HG03442 (cell line): ENCODE measurements at regions not wholly inside any gene's neighbourhood (a gene's known extent, or its start where the extent isn't known, plus 50 kb on each side); places are given as distances from the start of the nearest gene placed in this dataset.

Experiments used
- ATAC-seq: cut with Tn5 transposase; IDR thresholded peaks from one replicate; pipeline ENCODE4 v1.9.1; 2021; ENCODE audit warnings: mild to moderate bottlenecking, moderate library complexity; ENCODE audit not compliant: unreplicated experiment

GRCh38 chr5:56466136-56466816 lies 233.1 kb upstream of the ANKRD55 start:
- ATAC-seq, result no peak

DNA sequence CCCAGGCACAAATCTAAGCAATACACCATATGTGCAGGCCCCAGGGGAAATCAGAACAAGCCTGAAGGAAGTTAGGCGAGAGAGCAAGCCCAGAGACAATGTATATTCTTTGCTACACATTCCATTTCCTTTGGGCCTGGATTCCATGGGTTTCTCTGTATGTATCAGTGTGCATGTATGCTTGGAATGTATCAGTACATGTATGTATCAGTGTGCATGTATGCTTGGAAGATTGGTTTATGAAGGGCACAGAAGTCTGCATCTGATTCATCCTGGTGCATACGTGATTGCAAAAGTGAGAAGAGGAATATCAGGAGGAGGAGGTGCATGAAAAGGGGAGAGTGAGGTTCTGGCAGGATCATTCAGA lies 232.6 kb upstream of the ANKRD55 start:
- ATAC-seq, result no peak

GRCh38 chr5:56464935-56465768 lies 232.0 kb upstream of the ANKRD55 start:
- ATAC-seq, result no peak

GRCh38 chr5:56463944-56464571 lies 230.9 kb upstream of the ANKRD55 start:
- no peak for ATAC-seq

DNA sequence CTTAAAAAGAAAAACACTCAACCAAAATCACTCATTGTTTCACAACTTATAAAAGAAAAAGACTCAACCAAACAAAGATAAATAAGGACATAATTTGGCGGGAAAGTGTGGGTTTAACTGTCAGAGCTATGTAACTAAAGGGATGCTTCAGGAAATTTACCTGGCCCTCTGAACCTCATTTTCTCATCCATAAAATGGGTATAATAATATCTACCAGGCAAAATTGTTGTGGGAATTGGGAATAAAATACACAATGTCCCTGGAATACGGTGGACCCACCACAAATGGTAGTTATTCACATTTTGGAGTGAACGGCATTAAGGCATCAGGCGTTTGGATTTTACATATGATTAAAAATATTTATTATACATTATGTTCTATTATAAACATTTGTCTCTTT lies 228.5 kb upstream of the ANKRD55 start:
- ATAC-seq, result no peak

DNA sequence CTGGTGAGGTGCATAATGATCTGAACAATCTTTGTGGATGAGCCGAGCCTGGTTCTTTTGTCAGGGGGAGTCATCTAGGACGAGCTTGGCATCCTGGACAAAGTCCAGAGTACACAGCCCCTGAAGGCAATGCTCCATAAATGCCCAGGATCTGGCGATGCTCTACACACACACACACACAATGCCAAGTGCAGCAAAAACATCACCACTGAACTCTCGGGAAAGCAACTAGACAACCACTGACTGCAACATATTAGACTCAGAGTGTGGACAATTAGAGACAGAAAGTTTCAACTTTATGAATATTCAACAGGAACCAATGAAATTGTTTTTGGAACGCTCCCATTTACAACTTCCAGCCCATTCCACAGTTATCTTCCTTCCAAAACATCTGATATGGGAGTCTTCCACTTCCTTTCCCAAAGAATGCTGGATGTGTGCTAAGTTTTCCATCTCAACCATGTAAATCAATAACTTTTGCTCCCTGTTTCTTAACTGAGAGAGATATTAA lies 227.6 kb upstream of the ANKRD55 start:
- ATAC-seq, result no peak

DNA sequence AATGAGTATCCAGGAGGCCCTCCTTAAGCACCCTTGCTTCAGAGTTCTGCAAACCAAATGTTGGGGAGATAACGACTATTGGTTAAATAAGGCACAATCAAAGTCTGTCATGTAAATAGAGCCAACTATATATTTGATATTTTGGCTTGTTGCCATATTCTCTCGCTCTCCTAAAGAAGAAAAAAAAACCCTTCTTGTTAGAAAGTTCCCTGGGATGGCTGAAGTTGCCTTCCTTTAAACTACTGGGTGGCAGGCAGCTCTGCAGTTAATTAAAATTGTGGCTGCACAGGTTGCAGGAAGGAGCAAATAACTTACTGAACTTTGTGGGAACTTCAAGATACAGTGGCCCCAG lies 227.0 kb upstream of the ANKRD55 start:
- ATAC-seq, result no peak

DNA sequence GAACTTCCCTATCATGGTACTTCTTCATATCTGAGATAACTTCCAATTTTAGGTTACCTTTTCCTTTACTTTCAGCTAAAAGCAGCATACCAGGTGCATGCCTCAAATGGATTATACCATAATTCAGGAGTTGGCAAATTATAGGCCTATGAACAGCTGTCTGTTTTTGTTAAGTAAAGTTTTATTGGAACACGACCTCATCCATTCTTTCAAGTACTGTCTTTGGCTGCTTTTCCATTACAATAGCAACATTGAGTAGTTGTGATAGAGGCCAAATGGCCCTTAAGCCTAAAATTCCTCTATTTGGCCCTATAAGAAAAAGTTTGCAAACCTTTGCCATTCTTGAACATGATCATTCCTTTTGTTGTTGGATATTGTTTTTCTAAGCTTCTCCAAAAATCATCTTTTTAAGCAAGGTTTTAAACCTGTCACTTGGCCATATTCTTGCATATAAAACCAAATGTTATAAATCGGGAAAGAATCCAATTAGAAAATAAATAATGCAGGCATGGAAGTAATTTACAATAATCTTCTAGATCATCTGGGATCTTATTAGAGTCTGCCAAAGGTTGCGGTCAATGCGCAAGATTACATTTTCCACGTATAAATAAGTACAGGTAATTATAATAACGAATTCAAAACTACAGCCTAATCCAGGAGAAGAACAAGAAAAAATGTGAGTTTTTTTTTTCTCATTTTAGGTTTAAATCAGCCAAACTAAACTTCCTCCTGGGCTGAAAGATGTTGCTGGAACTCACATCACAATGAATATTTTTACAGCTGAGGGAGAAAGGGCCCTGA lies 226.5 kb upstream of the ANKRD55 start:
- no peak for ATAC-seq

DNA sequence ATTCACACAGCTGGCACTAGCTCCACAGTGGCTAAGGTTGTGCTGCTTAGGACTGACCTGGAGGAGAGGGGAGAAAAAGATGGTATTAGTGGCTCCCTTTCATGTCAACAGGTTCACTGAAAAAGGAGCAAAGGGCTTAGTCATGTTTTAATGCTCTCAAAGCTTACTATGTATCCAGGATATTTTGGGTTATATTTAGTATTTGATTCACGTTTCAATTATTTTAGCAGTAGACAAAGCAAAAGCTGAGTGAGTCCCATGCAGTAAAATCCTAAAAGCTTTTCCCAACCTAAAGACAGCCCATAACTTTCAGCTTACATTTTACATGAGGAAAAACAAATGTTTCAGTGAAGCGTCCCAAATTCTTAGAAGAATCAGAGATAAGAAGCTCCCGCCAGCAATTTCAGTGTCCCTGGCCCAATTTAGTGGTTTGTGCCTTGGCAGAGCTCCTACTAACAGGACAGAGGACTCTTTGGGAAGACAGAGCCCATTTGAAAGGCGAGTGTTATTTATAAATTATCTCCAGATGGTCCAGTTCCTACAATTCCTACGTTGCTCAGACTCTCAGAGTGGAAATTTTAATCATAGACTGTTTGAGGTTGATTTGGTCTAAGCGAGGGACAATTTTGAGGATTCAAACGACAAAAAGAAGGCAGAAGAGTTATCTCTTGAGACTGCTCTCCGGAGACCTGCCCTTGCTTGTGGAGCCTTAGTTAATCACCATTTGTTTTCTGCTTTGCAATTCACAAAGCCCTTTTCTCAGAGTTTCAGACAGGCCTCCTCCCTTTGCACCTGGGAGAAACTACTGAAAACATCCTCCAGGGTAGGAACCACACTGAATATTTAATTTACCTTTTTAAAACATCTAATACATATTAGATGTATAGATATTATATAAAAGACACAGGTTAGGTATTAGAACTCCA lies 225.0 kb upstream of the ANKRD55 start:
- no peak for ATAC-seq

DNA sequence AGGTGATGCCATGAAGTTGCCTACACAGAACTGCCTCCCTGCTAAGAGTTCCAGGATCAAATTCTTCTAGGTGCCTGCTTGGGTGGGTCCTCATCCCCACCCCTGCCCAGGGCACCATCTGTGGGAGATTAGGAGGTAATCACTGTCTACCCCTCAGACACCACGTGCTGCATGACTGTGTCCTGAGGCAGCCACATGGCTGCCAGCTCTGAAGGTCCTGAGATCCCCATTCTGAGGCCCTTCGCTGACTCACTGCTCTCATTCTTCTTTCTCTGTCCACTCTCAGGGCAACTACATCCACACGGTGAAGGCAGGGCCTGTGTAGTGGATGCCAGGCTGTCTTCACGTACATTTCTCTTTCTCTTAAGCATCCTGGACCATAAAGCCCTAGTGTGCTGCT lies 222.9 kb upstream of the ANKRD55 start:
- no peak for ATAC-seq

DNA sequence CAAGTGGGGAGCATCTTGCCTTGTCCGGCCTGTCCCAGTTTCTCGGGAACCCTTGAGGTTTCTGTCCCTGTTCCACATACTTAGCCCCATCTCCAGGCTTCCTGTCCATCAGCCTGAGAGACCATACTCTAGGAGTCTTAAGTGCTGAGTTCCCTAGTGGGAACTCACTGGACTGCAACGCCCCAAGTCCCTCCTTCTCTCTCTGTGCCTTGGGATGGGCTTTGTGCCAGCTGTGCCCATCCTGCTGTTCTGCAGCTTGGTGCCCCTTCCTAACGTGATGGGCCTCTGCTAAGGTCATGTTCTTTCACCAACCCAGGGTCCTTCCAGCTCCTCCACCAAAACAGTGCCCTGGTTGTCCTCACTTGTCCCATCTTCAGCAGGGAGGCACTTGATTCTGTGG lies 222.3 kb upstream of the ANKRD55 start:
- no peak for ATAC-seq

DNA sequence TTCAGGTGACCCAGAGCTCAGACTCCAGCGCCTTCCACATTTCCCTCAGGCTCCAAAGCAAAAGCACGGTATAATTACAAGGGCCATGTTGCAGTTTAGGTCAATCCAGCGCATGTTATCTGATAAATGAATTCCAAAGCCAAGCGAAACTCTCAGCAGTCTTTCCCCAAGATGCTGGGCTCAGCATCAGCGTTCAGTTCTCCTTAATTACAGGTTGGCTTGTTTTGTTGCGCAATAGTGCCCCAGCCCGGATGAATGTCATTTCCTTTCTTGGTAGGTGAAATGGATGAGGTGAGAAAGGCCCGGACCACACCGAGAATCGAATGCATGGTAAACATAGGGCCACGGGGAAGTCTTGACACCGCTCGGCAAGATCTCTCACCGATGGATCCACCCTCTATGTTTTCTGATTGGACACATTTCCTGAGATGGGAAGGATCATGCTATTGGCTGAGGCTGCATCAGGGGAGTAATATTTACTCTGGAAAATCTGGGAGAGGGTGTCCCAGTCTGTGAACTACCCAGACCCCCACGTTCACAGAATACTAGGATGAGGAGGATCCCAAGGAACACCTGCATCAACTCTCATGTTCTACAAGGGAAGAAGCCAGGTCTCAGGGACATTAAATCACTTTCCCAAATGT lies 221.2 kb upstream of the ANKRD55 start:
- no peak for ATAC-seq

GRCh38 chr5:56451742-56452141 lies 218.6 kb upstream of the ANKRD55 start:
- ATAC-seq, result no peak

DNA sequence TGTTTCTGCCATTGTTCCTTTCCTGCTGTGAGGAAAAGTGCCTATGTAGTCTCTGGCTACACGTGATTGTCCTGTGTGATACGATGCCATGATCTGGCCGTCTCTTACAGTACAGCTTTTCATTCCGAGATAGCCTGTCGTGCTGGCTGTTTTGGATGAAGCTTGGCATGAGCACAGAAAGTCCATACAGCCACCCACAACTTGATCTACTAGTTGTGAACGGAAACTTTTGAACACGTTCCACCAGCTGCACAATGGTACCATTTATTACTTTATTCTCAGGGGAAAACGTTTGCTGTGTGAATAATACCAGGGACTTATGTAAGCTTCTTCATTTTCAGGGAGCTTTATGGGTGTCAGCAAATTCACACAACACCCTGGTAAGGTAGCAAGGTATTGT lies 217.6 kb upstream of the ANKRD55 start:
- ATAC-seq, result no peak

- ATAC-seq, result no peak
Observed at GRCh38 chr5:56449071-56449640, 216.0 kb upstream of the ANKRD55 start.

- no peak for ATAC-seq
Observed at GRCh38 chr5:56447656-56448055, 214.5 kb upstream of the ANKRD55 start.

GRCh38 chr5:56447232-56447631 lies 214.1 kb upstream of the ANKRD55 start:
- ATAC-seq, result no peak

GRCh38 chr5:56446728-56447127 lies 213.6 kb upstream of the ANKRD55 start:
- ATAC-seq, result no peak

DNA sequence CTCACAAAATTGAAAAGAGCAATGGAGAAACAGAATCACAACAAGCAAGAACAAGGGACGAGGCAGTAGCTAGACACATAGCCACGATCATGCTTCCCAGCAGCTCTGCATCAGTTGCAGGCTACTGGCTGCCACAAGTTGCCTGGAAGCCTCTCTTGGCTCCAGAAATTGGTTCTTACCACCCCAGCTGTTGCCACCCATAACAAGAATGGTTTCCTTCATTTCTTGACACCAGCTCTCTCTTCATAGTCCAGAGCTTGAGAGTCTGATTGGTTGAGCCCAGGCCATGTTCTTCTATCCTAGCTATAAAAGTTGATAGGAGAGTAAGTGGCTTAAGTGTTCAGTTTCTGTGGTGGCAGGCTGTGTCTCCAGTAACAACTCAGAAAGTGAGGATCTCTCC lies 210.7 kb upstream of the ANKRD55 start:
- ATAC-seq, result no peak
